ENCODE measurements at regions not wholly inside any gene's neighbourhood (a gene's known extent, or its start where the extent isn't known, plus 50 kb on each side); places are given as distances from the start of the nearest gene placed in this dataset.

DNA sequence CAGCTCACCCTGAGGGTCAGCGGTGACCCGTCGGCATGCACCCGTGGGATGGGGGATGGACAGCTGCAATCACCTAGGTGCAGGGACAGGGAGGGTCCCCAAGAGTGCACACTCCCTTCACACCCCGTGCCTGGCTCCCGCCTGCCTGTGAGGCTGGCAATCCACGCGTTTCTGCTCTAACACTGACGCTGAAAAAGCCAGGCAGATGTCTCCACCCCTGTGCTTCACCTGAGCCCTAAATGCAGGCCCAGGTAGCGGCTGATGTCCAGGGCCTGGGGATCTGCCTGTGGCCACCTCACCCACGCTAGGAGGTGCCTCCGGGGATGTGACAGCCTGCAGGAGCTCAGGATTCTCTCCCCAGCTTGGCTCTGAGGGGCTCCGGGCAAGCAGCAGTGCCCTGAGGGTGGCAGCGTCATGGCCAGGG lies 212.0 kb upstream of the SALL3 start:
- Histone ChIP-seq H3K27me3 (ENCODE audit: control insufficient read depth, insufficient read depth, low read length) (no peaks in the 10 kb centered on the region), H3K4me3 (ENCODE audit: low read depth, low read length) (no peak overlapping the region), H3K36me3 (ENCODE audit: control insufficient read depth, insufficient read depth, low read length) (no peaks in the 10 kb centered on the region)
- POLR2A ChIA-PET, result no interaction called here
- CTCF ChIA-PET, result interaction anchor here (0.6 kb wide), 1 partner anchor 902 kb away, joined by 3 read pairs; no protein-coding TSS in a partner anchor
- TF ChIP-seq, protein P1, sequence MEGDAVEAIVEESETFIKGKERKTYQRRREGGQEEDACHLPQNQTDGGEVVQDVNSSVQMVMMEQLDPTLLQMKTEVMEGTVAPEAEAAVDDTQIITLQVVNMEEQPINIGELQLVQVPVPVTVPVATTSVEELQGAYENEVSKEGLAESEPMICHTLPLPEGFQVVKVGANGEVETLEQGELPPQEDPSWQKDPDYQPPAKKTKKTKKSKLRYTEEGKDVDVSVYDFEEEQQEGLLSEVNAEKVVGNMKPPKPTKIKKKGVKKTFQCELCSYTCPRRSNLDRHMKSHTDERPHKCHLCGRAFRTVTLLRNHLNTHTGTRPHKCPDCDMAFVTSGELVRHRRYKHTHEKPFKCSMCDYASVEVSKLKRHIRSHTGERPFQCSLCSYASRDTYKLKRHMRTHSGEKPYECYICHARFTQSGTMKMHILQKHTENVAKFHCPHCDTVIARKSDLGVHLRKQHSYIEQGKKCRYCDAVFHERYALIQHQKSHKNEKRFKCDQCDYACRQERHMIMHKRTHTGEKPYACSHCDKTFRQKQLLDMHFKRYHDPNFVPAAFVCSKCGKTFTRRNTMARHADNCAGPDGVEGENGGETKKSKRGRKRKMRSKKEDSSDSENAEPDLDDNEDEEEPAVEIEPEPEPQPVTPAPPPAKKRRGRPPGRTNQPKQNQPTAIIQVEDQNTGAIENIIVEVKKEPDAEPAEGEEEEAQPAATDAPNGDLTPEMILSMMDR (IDR thresholded peaks at IDR 0.05; ENCODE audit: insufficient read depth, low read depth, low read length), result no peak
- no peak for DNase-seq (ENCODE audit: low read depth)

DNA sequence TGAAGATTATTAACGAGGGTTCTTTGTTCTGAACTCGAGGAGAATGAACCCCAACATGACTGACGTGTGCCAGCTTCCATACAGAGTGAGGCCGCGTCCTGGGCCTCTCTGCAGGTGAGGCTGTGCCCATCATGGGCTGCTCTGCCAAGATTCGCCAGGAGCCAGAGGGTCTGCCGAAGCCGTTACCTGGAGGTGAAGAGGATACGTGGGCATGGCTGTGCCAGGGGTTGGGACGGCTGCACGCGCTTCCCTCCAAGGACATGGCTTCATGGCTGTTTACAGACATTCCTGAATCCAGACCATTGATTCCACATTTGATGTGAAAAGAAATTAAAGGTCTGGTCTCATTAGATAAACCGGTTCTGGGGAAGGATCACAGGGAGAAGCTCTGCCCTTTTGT lies 211.4 kb upstream of the SALL3 start:
- no peak for DNase-seq (ENCODE audit: low read depth)
- H3K27me3 ChIP-seq (ENCODE audit: control insufficient read depth, insufficient read depth, low read length), result no peaks in the 10 kb centered on the region
- no peak overlapping the region for H3K4me3 ChIP-seq (ENCODE audit: low read depth, low read length)
- TF ChIP-seq, protein P1 (IDR thresholded peaks at IDR 0.05; ENCODE audit: insufficient read depth, low read depth, low read length), result no peak
- no peaks in the 10 kb centered on the region for H3K36me3 ChIP-seq (ENCODE audit: control insufficient read depth, insufficient read depth, low read length)
- CTCF ChIA-PET, result no interaction called here
- POLR2A ChIA-PET, result no interaction called here

DNA sequence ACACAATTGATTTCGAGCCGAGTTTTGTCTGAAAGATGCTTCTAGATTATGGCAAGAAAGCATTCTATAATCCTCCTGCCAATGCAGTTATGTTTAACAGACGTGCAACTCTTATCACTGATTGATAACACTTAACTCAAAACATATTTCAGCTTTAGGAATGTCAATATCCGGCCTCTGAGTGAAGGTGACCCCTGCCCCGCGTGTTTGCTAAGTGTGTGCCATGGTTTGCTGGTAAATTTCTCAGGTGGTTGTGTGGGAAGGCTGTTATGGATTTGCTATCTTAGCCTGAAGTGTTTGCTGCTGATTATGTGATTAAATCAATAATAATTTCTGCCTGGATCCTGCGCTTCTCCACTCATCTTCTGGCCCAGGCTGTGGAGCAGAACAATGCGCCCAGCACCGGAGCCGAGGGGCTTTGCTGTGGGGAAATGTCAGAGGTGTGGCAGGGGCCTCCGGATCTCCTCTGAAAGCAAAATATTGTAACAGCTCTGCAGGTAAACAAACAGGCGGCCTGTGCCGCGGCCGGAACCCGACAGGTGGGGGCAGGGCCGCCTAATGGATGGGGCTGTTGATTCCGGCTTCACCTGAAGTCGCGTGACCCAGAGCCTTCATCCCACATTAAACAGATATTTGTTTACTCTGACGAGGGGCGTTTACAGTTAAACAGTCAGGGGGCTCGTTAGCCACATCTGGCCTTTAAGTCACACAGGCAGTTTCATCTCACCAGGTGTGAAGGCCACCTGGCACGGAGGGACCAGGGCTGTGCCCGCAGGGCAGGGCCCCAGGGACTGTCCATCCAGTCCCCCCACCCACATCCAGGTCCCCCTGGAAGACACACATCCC lies 210.7 kb upstream of the SALL3 start:
- CTCF ChIA-PET, result no interaction called here
- no peaks in the 10 kb centered on the region for H3K27me3 ChIP-seq (ENCODE audit: control insufficient read depth, insufficient read depth, low read length)
- POLR2A ChIA-PET, result no interaction called here

GRCh38 chr18:78769502-78770105 lies 210.0 kb upstream of the SALL3 start:
- Histone ChIP-seq H3K27me3 (ENCODE audit: control insufficient read depth, insufficient read depth, low read length) (no peaks in the 10 kb centered on the region), H3K36me3 (ENCODE audit: control insufficient read depth, insufficient read depth, low read length) (no peaks in the 10 kb centered on the region), H3K4me3 (ENCODE audit: low read depth, low read length) (no peak overlapping the region)
- TF ChIP-seq, protein P1 (IDR thresholded peaks at IDR 0.05; ENCODE audit: insufficient read depth, low read depth, low read length), result no peak
- DNase-seq (ENCODE audit: low read depth), result no peak
- ChIA-PET CTCF (no interaction called here), POLR2A (no interaction called here)

More for the DNA sequence above, 210.7 kb upstream of the SALL3 start:
- DNase-seq (ENCODE audit: low read depth), result no peak
- TF ChIP-seq, protein P1 (IDR thresholded peaks at IDR 0.05; ENCODE audit: insufficient read depth, low read depth, low read length), result no peak
- no peaks in the 10 kb centered on the region for H3K36me3 ChIP-seq (ENCODE audit: control insufficient read depth, insufficient read depth, low read length)
- no peak overlapping the region for H3K4me3 ChIP-seq (ENCODE audit: low read depth, low read length)

DNA sequence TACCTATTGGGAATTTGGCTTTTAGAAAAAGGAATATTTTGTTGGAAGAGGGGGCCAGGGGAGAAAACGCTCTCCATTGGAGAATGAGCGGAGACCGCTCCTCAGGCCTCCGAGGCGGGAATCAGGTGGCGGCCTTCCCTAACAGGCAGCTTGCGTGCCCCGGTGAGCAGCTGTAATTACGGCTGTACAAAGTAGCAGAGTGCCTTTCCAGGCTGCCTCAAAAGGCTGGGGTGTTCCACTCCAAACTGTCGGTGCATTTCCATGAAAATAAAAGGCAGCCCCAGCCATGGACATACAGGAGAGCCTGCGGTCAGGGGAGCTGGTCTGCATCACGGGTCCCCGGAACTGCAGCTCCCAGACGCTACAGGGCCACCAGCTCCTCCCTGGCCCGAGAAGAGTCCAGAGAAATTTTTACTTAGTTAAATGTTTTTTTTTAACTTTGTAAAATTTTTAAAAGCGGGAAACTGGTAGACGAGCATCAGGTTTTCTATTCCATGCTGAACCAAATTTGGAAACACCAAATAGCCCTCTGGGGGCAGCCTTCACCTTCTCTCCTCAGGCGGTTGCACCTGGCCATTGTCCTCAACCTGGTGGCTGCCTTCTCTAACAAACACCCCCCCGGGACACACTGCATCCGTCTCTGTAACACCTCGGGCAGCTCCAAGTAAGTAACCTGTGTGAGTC lies 209.3 kb upstream of the SALL3 start:
- ChIA-PET CTCF (no interaction called here), POLR2A (no interaction called here)
- Histone ChIP-seq H3K4me3 (ENCODE audit: low read depth, low read length) (no peak overlapping the region), H3K27me3 (ENCODE audit: control insufficient read depth, insufficient read depth, low read length) (no peaks in the 10 kb centered on the region), H3K36me3 (ENCODE audit: control insufficient read depth, insufficient read depth, low read length) (no peaks in the 10 kb centered on the region)
- no peak for DNase-seq (ENCODE audit: low read depth)
- TF ChIP-seq, protein P1 (IDR thresholded peaks at IDR 0.05; ENCODE audit: insufficient read depth, low read depth, low read length), result no peak
